Mesothelial cell of epicardium (in vitro differentiated cells): ENCODE measurements at regions not wholly inside any gene's neighbourhood (a gene's known extent, or its start where the extent isn't known, plus 50 kb on each side); places are given as distances from the start of the nearest gene placed in this dataset.

Experiments used
- DNase-seq, 2 experiments: peaks; one replicate each; pipeline ENCODE4 v3.0.0; 2021; ENCODE audit warnings: low spot score in 2 of 2; ENCODE audit not compliant: unreplicated experiment in 2 of 2
- H3K27ac Mint-ChIP-seq: 2 replicates; pipeline ENCODE4 v1.8.0; 2021; ENCODE audit warnings: mixed read lengths
- H3K27me3 Mint-ChIP-seq: 2 replicates; pipeline ENCODE4 v1.8.0; 2021; ENCODE audit warnings: low read depth, mixed read lengths
- H3K36me3 Mint-ChIP-seq: 2 replicates; pipeline ENCODE4 v1.8.0; 2021; ENCODE audit warnings: mixed read lengths
- H3K4me1 Mint-ChIP-seq: 2 replicates; pipeline ENCODE4 v1.8.0; 2021; ENCODE audit warnings: mixed read lengths
- H3K4me3 Mint-ChIP-seq: 2 replicates; pipeline ENCODE4 v1.8.0; 2021; ENCODE audit warnings: mild to moderate bottlenecking, moderate library complexity, mixed read lengths
- H3K9me3 Mint-ChIP-seq: 2 replicates; pipeline ENCODE4 v1.8.0; 2021; ENCODE audit warnings: mixed read lengths
- TF ChIP-seq, protein P1 (sequence below): fragments of 200-600 bp; sonication (generic); IDR thresholded peaks from one replicate; pipeline ENCODE4 v1.5.0; 2021; ENCODE audit warnings: antibody characterized with exemption; ENCODE audit not compliant: unreplicated experiment

DNA sequence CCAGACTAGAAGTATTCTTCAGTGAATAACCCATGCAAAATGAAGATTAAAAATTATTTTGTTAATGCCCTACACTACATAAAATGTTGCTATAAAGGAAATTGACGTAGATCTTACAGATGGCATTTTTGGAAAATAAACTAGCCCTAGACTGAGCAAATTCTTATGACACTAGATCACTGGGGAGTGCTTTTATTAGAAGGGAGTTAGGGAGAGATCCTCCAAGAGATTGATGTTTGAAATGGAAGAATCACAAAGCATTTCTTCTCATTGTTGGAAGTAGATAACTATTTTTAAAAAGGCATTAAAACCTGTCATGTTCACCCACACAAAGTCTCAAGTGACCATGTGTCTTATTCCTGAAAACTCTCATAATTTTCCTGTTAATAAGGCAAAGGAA is 351.1 kb upstream of the TLE4 start:
- DNase-seq: no peak
- Mint-ChIP-seq H3K4me1 (no peaks in the 10 kb centered on the region), H3K4me3 (no peak overlapping the region), H3K36me3 (no peaks in the 10 kb centered on the region), H3K27me3 (no peaks in the 10 kb centered on the region), H3K27ac (no peak overlapping the region), H3K9me3 (peaks cover 24% of the 10 kb centered on the region)
- TF ChIP-seq, protein P1, sequence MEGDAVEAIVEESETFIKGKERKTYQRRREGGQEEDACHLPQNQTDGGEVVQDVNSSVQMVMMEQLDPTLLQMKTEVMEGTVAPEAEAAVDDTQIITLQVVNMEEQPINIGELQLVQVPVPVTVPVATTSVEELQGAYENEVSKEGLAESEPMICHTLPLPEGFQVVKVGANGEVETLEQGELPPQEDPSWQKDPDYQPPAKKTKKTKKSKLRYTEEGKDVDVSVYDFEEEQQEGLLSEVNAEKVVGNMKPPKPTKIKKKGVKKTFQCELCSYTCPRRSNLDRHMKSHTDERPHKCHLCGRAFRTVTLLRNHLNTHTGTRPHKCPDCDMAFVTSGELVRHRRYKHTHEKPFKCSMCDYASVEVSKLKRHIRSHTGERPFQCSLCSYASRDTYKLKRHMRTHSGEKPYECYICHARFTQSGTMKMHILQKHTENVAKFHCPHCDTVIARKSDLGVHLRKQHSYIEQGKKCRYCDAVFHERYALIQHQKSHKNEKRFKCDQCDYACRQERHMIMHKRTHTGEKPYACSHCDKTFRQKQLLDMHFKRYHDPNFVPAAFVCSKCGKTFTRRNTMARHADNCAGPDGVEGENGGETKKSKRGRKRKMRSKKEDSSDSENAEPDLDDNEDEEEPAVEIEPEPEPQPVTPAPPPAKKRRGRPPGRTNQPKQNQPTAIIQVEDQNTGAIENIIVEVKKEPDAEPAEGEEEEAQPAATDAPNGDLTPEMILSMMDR: no peak

DNA sequence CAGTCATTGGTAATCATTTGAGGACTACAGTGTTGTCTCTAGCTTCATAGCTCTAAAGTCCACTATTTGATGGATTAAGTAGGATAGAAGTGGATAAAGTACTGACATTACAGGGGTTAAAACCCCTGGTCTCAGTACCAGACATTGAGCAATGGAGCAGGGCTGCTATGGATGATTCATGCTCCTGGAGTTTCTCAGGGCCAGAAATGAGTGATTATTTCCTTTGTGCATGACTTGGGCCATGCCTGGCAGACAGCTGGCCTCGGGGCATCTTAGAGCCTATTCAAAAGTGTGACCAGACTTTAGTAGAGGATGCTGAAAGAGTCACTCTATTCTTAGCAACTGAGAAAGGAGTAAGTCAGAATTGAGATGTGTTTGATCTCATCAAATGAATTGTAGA is 350.7 kb upstream of the TLE4 start:
- H3K27ac Mint-ChIP-seq: no peak overlapping the region

DNA sequence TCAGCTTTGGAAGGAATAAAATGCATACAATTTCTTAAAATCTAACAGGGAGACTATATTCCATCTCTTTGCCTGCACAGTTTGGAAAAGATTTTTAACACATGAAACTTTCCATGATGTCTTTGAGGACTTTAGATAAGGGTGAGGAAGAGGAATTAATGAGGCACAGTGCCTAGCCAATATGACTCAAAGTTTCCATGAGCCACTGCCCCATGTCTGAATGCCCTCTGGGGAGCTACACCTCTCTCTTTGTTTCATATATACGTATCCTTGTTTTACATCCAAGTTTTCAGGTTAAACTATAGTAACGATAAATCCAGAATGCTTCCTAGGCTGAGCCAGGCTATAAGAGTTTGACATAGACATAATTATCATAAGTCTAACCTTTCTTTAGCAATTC is 349.3 kb upstream of the TLE4 start:
- DNase-seq: no peak
- H3K27ac Mint-ChIP-seq: no peak overlapping the region
- H3K27me3 Mint-ChIP-seq: no peaks in the 10 kb centered on the region
- TF ChIP-seq, protein P1: no peak
- H3K4me1 Mint-ChIP-seq: no peaks in the 10 kb centered on the region
- peaks cover 24% of the 10 kb centered on the region for H3K9me3 Mint-ChIP-seq
- no peaks in the 10 kb centered on the region for H3K36me3 Mint-ChIP-seq
- H3K4me3 Mint-ChIP-seq: no peak overlapping the region

More for the DNA sequence above, 350.7 kb upstream of the TLE4 start:
- peaks cover 24% of the 10 kb centered on the region for H3K9me3 Mint-ChIP-seq
- H3K4me1 Mint-ChIP-seq: no peaks in the 10 kb centered on the region
- TF ChIP-seq, protein P1: no peak
- H3K27me3 Mint-ChIP-seq: no peaks in the 10 kb centered on the region
- H3K36me3 Mint-ChIP-seq: no peaks in the 10 kb centered on the region
- DNase-seq: no peak
- no peak overlapping the region for H3K4me3 Mint-ChIP-seq

DNA sequence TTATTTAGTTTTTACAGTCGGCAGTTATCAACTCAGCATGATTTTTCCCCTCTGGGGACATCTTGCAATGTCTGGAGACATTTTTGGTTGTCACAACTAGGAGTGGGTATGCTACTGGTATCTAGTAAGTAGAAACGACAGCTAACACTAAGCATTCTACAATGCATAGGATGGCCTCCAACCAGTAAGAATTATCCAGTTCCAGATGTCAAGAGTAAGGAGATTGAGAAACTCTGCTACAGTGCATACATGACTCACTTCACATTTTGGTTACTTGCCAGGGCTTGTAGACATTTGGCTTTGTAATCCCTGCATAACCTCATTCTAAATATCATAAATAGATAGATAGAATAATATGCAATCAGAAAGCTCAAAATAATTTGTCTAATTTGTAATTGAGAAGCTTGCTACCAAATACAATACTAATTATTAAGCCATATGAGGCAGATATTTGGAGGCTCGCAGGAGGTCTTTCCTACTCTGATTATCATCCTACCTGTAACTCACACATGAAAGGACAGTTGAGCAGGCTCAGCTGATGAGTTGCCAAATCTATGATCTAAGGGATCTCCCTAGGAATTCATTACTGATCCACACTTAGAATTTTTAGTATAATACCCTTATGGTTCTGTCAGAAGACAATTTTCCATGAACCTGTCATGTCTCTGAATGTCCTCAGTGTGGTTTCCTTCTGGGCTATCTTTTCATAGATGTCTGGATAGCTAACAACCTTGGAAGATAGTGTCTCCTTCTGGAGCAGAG is 346.9 kb upstream of the TLE4 start:
- Mint-ChIP-seq H3K9me3 (peaks cover 24% of the 10 kb centered on the region), H3K27me3 (no peaks in the 10 kb centered on the region), H3K36me3 (no peaks in the 10 kb centered on the region), H3K4me3 (no peak overlapping the region), H3K27ac (no peak overlapping the region), H3K4me1 (no peaks in the 10 kb centered on the region)
- TF ChIP-seq, protein P1: no peak
- no peak for DNase-seq

DNA sequence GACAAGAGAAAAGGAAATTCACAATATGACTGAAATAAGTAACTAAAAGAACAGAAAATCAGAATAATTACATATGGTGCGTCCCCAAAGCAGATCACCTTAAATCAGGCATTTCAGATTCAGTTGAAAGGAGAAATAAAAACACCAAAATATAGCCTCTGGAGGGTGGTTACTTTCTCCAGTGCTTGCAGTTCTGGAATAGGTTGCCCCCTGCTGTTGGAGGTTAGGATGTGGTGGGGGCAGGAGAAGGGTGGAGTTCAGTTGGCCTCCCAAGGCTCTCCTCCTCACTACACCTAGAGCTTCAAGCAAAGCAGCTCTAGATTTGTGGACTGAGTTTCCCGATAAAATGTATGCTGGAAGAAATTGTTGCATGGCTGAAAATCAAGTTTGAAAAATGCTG is 338.2 kb upstream of the TLE4 start:
- Mint-ChIP-seq H3K36me3 (peaks cover 8% of the 10 kb centered on the region), H3K27ac (no peak overlapping the region), H3K4me1 (no peaks in the 10 kb centered on the region), H3K9me3 (peaks cover 16% of the 10 kb centered on the region), H3K4me3 (no peak overlapping the region), H3K27me3 (no peaks in the 10 kb centered on the region)
- DNase-seq: no peak
- TF ChIP-seq, protein P1: no peak

DNA sequence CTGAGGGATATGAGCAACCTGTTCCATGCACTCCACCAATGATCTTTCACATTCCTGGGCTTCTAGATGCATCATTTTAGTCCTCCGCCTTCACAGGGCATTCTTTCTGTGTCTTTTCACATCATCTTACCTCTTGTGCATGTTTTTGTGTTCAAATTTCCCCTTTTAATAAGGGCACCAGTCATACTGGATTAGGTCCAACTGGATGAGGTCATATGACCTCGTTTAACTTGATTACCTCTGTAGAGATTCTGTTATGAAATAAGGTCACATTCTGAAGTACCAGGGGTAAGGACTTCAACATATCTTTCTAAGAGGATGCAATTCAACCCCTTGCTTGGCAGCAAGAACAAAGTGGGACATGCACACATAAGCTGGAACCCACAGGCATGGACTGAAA is 335.3 kb upstream of the TLE4 start:
- Mint-ChIP-seq H3K27ac (no peak overlapping the region), H3K36me3 (peaks cover 3% of the 10 kb centered on the region), H3K9me3 (peaks cover 6% of the 10 kb centered on the region), H3K27me3 (peaks cover 2% of the 10 kb centered on the region), H3K4me3 (no peak overlapping the region), H3K4me1 (no peaks in the 10 kb centered on the region)
- DNase-seq: no peak
- TF ChIP-seq, protein P1: no peak
